ENCODE measurements at regions not wholly inside any gene's neighbourhood (a gene's known extent, or its start where the extent isn't known, plus 50 kb on each side); places are given as distances from the start of the nearest gene placed in this dataset.

DNA sequence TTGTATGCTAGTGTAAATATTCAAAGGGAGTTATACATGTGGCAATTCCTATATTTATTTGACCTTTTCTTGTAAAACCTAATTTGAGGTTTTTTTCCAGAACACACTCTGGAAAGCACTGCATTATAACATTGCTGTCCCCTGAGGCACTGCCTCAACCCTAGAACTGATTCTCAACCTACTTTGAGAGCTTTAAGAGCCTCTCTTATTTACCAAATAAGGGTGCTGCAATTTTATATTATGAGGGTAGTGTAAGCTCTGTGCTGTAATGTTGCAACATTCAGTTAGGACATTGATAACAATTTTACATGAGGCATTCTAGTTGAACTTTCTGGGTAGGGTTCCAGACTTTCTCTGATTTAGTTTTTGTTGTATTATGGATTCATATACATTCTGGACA, 302.2 kb upstream of the DEPDC1 start:
- Mint-ChIP-seq H3K27me3 (ENCODE audit: low read depth) (no peaks in the 10 kb centered on the region), H3K4me3 (no peak overlapping the region), H3K27ac (no peak overlapping the region), H3K4me1 (no peaks in the 10 kb centered on the region), H3K9me3 (peaks cover 8% of the 10 kb centered on the region; the same call in 1 of the 2 replicates), H3K36me3 (no peaks in the 10 kb centered on the region)
- ATAC-seq (no peak), DNase-seq (ENCODE audit: low spot score) (no peak)
- TF ChIP-seq, protein P1, sequence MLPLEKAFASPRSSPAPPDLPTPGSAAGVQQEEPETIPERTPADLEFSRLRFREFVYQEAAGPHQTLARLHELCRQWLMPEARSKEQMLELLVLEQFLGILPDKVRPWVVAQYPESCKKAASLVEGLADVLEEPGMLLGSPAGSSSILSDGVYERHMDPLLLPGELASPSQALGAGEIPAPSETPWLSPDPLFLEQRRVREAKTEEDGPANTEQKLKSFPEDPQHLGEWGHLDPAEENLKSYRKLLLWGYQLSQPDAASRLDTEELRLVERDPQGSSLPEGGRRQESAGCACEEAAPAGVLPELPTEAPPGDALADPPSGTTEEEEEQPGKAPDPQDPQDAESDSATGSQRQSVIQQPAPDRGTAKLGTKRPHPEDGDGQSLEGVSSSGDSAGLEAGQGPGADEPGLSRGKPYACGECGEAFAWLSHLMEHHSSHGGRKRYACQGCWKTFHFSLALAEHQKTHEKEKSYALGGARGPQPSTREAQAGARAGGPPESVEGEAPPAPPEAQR (CRISPR knock-in tag; IDR thresholded peaks at IDR 0.05) = no peak
- TF ChIP-seq EMX1 (CRISPR knock-in tag; IDR thresholded peaks at IDR 0.05) (no peak), NFE2L1 (CRISPR knock-in tag; IDR thresholded peaks at IDR 0.05) (no peak), ZNF317 (CRISPR knock-in tag; IDR thresholded peaks at IDR 0.05; ENCODE audit: borderline replicate concordance, low read depth) (no peak), FOXJ3 (CRISPR knock-in tag; IDR thresholded peaks at IDR 0.05; ENCODE audit: borderline replicate concordance) (no peak), MYBL2 (CRISPR knock-in tag; IDR thresholded peaks at IDR 0.05) (no peak), ESRRA (CRISPR knock-in tag; IDR thresholded peaks at IDR 0.05; ENCODE audit: borderline replicate concordance) (no peak)
- TF ChIP-seq, protein P2, sequence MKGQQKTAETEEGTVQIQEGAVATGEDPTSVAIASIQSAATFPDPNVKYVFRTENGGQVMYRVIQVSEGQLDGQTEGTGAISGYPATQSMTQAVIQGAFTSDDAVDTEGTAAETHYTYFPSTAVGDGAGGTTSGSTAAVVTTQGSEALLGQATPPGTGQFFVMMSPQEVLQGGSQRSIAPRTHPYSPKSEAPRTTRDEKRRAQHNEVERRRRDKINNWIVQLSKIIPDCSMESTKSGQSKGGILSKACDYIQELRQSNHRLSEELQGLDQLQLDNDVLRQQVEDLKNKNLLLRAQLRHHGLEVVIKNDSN (CRISPR knock-in tag; IDR thresholded peaks at IDR 0.05) = no peak
- TF ChIP-seq, protein P3, sequence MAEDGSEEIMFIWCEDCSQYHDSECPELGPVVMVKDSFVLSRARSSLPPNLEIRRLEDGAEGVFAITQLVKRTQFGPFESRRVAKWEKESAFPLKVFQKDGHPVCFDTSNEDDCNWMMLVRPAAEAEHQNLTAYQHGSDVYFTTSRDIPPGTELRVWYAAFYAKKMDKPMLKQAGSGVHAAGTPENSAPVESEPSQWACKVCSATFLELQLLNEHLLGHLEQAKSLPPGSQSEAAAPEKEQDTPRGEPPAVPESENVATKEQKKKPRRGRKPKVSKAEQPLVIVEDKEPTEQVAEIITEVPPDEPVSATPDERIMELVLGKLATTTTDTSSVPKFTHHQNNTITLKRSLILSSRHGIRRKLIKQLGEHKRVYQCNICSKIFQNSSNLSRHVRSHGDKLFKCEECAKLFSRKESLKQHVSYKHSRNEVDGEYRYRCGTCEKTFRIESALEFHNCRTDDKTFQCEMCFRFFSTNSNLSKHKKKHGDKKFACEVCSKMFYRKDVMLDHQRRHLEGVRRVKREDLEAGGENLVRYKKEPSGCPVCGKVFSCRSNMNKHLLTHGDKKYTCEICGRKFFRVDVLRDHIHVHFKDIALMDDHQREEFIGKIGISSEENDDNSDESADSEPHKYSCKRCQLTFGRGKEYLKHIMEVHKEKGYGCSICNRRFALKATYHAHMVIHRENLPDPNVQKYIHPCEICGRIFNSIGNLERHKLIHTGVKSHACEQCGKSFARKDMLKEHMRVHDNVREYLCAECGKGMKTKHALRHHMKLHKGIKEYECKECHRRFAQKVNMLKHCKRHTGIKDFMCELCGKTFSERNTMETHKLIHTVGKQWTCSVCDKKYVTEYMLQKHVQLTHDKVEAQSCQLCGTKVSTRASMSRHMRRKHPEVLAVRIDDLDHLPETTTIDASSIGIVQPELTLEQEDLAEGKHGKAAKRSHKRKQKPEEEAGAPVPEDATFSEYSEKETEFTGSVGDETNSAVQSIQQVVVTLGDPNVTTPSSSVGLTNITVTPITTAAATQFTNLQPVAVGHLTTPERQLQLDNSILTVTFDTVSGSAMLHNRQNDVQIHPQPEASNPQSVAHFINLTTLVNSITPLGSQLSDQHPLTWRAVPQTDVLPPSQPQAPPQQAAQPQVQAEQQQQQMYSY (CRISPR knock-in tag; IDR thresholded peaks at IDR 0.05) = no peak
- TF ChIP-seq, protein P4, sequence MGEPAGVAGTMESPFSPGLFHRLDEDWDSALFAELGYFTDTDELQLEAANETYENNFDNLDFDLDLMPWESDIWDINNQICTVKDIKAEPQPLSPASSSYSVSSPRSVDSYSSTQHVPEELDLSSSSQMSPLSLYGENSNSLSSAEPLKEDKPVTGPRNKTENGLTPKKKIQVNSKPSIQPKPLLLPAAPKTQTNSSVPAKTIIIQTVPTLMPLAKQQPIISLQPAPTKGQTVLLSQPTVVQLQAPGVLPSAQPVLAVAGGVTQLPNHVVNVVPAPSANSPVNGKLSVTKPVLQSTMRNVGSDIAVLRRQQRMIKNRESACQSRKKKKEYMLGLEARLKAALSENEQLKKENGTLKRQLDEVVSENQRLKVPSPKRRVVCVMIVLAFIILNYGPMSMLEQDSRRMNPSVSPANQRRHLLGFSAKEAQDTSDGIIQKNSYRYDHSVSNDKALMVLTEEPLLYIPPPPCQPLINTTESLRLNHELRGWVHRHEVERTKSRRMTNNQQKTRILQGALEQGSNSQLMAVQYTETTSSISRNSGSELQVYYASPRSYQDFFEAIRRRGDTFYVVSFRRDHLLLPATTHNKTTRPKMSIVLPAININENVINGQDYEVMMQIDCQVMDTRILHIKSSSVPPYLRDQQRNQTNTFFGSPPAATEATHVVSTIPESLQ (CRISPR knock-in tag; IDR thresholded peaks at IDR 0.05) = no peak
- CTCF ChIA-PET = no interaction called here
- POLR2A ChIA-PET = no interaction called here

- H3K9me3 Mint-ChIP-seq = peaks cover 8% of the 10 kb centered on the region; the same call in 1 of the 2 replicates
- H3K4me1 Mint-ChIP-seq = no peaks in the 10 kb centered on the region
- H3K27ac Mint-ChIP-seq = no peak overlapping the region
- H3K27me3 Mint-ChIP-seq (ENCODE audit: low read depth) = no peaks in the 10 kb centered on the region
- H3K4me3 Mint-ChIP-seq = no peak overlapping the region
- no peaks in the 10 kb centered on the region for H3K36me3 Mint-ChIP-seq
- DNase-seq (ENCODE audit: low spot score) (no peak), ATAC-seq (no peak)
- ChIA-PET CTCF (no interaction called here), POLR2A (no interaction called here)
- TF ChIP-seq FOXJ3 (CRISPR knock-in tag; IDR thresholded peaks at IDR 0.05; ENCODE audit: borderline replicate concordance) = no peak
- TF ChIP-seq TEAD1 (CRISPR knock-in tag; IDR thresholded peaks at IDR 0.05) = no peak
- TF ChIP-seq SP1 (CRISPR knock-in tag; conservative IDR thresholded peaks at IDR 0.05) = no peak
- TF ChIP-seq ETV6 (CRISPR knock-in tag; IDR thresholded peaks at IDR 0.05) = no peak
- TF ChIP-seq ZNF512 (CRISPR knock-in tag; IDR thresholded peaks at IDR 0.05; ENCODE audit: borderline replicate concordance) = no peak
- TF ChIP-seq OVOL2 (CRISPR knock-in tag; IDR thresholded peaks at IDR 0.05; ENCODE audit: borderline replicate concordance) = no peak
- TF ChIP-seq MXD4 (CRISPR knock-in tag; IDR thresholded peaks at IDR 0.05; ENCODE audit: borderline replicate concordance) = no peak
- no peak for TF ChIP-seq SOX15 (CRISPR knock-in tag; IDR thresholded peaks at IDR 0.05)
- no peak for TF ChIP-seq ESRRA (CRISPR knock-in tag; IDR thresholded peaks at IDR 0.05; ENCODE audit: borderline replicate concordance)
- TF ChIP-seq, protein P5, sequence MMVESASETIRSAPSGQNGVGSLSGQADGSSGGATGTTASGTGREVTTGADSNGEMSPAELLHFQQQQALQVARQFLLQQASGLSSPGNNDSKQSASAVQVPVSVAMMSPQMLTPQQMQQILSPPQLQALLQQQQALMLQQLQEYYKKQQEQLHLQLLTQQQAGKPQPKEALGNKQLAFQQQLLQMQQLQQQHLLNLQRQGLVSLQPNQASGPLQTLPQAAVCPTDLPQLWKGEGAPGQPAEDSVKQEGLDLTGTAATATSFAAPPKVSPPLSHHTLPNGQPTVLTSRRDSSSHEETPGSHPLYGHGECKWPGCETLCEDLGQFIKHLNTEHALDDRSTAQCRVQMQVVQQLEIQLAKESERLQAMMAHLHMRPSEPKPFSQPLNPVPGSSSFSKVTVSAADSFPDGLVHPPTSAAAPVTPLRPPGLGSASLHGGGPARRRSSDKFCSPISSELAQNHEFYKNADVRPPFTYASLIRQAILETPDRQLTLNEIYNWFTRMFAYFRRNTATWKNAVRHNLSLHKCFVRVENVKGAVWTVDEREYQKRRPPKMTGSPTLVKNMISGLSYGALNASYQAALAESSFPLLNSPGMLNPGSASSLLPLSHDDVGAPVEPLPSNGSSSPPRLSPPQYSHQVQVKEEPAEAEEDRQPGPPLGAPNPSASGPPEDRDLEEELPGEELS (CRISPR knock-in tag; IDR thresholded peaks at IDR 0.05) = no peak
- TF ChIP-seq ZBTB21 (CRISPR knock-in tag; IDR thresholded peaks at IDR 0.05; ENCODE audit: borderline replicate concordance) = no peak
- no peak for TF ChIP-seq PRRX2 (CRISPR knock-in tag; IDR thresholded peaks at IDR 0.05)
- no peak for TF ChIP-seq NR2C2 (CRISPR knock-in tag; IDR thresholded peaks at IDR 0.05)
- TF ChIP-seq, protein P6, sequence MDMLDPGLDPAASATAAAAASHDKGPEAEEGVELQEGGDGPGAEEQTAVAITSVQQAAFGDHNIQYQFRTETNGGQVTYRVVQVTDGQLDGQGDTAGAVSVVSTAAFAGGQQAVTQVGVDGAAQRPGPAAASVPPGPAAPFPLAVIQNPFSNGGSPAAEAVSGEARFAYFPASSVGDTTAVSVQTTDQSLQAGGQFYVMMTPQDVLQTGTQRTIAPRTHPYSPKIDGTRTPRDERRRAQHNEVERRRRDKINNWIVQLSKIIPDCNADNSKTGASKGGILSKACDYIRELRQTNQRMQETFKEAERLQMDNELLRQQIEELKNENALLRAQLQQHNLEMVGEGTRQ (CRISPR knock-in tag; IDR thresholded peaks at IDR 0.05) = no peak
- no peak for TF ChIP-seq ZNF317 (CRISPR knock-in tag; IDR thresholded peaks at IDR 0.05; ENCODE audit: borderline replicate concordance, low read depth)
- no peak for TF ChIP-seq IRF1 (CRISPR knock-in tag; IDR thresholded peaks at IDR 0.05)
Measured at GRCh38 chr1:68800182-68800581, 303.3 kb upstream of the DEPDC1 start.

Measured in WTC11 (cell line).